SK-N-SH (cell line): ENCODE measurements at regions not wholly inside any gene's neighbourhood (a gene's known extent, or its start where the extent isn't known, plus 50 kb on each side); places are given as distances from the start of the nearest gene placed in this dataset.

Source experiments
- CTCF ChIA-PET: fragments of 300-600, 350-600 bp; formaldehyde crosslinking; extraction: SDS; loops from one replicate; lab custom pipeline; 2021; lab: Yijun Ruan, JAX
- POLR2A ChIA-PET: fragments of 350-600 bp; sonication (Branson Sonifier 250); formaldehyde crosslinking; extraction: SDS; loops from one replicate; lab custom pipeline; 2020; ENCODE audit warnings: antibody characterized with exemption, inconsistent platforms; lab: Yijun Ruan, JAX
- DNase-seq: peaks from one replicate; pipeline ENCODE4 v3.0.0; 2012
- H2AFZ ChIP-seq: fragments of 200-600 bp; sonication (generic); 2 replicates; pipeline ENCODE4 v1.8.1; 2016; ENCODE audit warnings: antibody characterized with exemption, mild to moderate bottlenecking, low read depth
- H3F3A ChIP-seq: fragments of 200-600 bp; sonication (generic); replicated peaks from 2 replicates; pipeline ENCODE3; 2016; ENCODE audit warnings: antibody characterized with exemption, mild to moderate bottlenecking; ENCODE audit not compliant: insufficient read depth
- H3K27ac ChIP-seq, 2 experiments: fragments of 200-500 bp in 1 of 2; fragments of 200-600 bp in 1 of 2; sonication (Bioruptor generic) in 1 of 2; sonication (generic), shearing (Covaris generic) in 1 of 2; 2 replicates each; pipeline versions ENCODE4 v1.5.1 to v1.6.1; 2014 to 2016; ENCODE audit warnings: low read depth in 2 of 2, inconsistent platforms in 1 of 2, low read length in 1 of 2, mild to moderate bottlenecking in 1 of 2, mixed read lengths in 1 of 2
- H3K27me3 ChIP-seq: fragments of 200-600 bp; sonication (generic), shearing (Covaris generic); 2 replicates; pipeline ENCODE4 v1.6.1; 2016; ENCODE audit warnings: mixed run types; ENCODE audit not compliant: insufficient read depth
- H3K36me3 ChIP-seq, 2 experiments: fragments of 200-500 bp in 1 of 2; fragments of 200-600 bp in 1 of 2; sonication (Bioruptor generic) in 1 of 2; sonication (generic) in 1 of 2; replicated peaks in 1 of 2; 2 replicates each; pipeline versions ENCODE3 to v1.5.1; 2014 to 2016; ENCODE audit warnings: low read length in 1 of 2, mild to moderate bottlenecking in 1 of 2; ENCODE audit not compliant: insufficient read depth in 2 of 2, control insufficient read depth in 1 of 2
- H3K4me1 ChIP-seq, 2 experiments: fragments of 200-500 bp in 1 of 2; fragments of 200-600 bp in 1 of 2; sonication (Bioruptor generic) in 1 of 2; sonication (generic), shearing (Covaris generic) in 1 of 2; 2 replicates each; pipeline versions ENCODE4 v1.5.1 to v1.6.1; 2014 to 2016; ENCODE audit warnings: low read depth in 1 of 2, low read length in 1 of 2, mixed run types in 1 of 2; ENCODE audit not compliant: insufficient read depth in 2 of 2, control insufficient read depth in 1 of 2
- H3K4me2 ChIP-seq: fragments of 200-600 bp; sonication (generic), shearing (Covaris generic); 2 replicates; pipeline ENCODE4 v1.6.1; 2017; ENCODE audit warnings: mixed run types
- H3K4me3 ChIP-seq, 2 experiments: fragments of 200-500 bp in 1 of 2; fragments of 200-600 bp in 1 of 2; sonication (Bioruptor generic) in 1 of 2; sonication (generic), shearing (Covaris generic) in 1 of 2; 2 replicates each; pipeline versions ENCODE4 v1.5.1 to v1.8.1; 2014 to 2016; ENCODE audit warnings: low read depth in 2 of 2, inconsistent platforms in 1 of 2, low read length in 1 of 2, mild to moderate bottlenecking in 1 of 2, mixed read lengths in 1 of 2, moderate library complexity in 1 of 2
- H3K79me2 ChIP-seq: fragments of 200-600 bp; sonication (generic); 2 replicates; pipeline ENCODE4 v1.8.1; 2017; ENCODE audit warnings: mild to moderate bottlenecking; ENCODE audit not compliant: insufficient read depth
- H3K9ac ChIP-seq: fragments of 200-600 bp; sonication (generic); 2 replicates; pipeline ENCODE4 v1.6.1; 2017; ENCODE audit warnings: mixed run types
- H3K9me2 ChIP-seq: fragments of 200-600 bp; sonication (generic); 2 replicates; pipeline ENCODE4 v1.6.1; 2017; ENCODE audit warnings: mixed run types
- H3K9me3 ChIP-seq: fragments of 200-600 bp; sonication (generic); 2 replicates; pipeline ENCODE4 v1.6.1; 2017; ENCODE audit warnings: mixed run types, mild to moderate bottlenecking, moderate library complexity
- H4K20me1 ChIP-seq: fragments of 200-600 bp; sonication (generic); 2 replicates; pipeline ENCODE4 v1.6.1; 2017; ENCODE audit warnings: mild to moderate bottlenecking, mixed run types; ENCODE audit not compliant: insufficient read depth
- FOSL2 ChIP-seq: IDR thresholded peaks from 2 replicates; pipeline ENCODE4 v1.4.0; 2012; ENCODE audit warnings: low read depth, mild to moderate bottlenecking, moderate library complexity, borderline replicate concordance
- FOXJ3 ChIP-seq: sonication (generic); formaldehyde crosslinking; IDR thresholded peaks from 2 replicates; pipeline ENCODE4 v1.5.1; 2020; ENCODE audit warnings: mild to moderate bottlenecking, missing genetic modification reagents
- GATA2 ChIP-seq: sonication (generic); formaldehyde crosslinking; IDR thresholded peaks from 2 replicates; pipeline ENCODE4 v1.5.0; 2020; ENCODE audit warnings: mild to moderate bottlenecking, missing genetic modification reagents
- MEF2A ChIP-seq: IDR thresholded peaks from 2 replicates; pipeline ENCODE4 v1.4.0; 2012; ENCODE audit warnings: low read depth, borderline replicate concordance
- NFIC ChIP-seq: IDR thresholded peaks from 2 replicates; pipeline ENCODE4 v1.4.0; 2012; ENCODE audit warnings: borderline replicate concordance
- PBX3 ChIP-seq: IDR thresholded peaks from 2 replicates; pipeline ENCODE4; 2012
- RAD21 ChIP-seq: IDR thresholded peaks from 2 replicates; pipeline ENCODE4 v1.6.1; 2012; ENCODE audit warnings: mild to moderate bottlenecking, low read length
- REST ChIP-seq: IDR thresholded peaks from 2 replicates; pipeline ENCODE4 v1.6.1; 2012; ENCODE audit warnings: mild to moderate bottlenecking, low read depth, low read length, moderate library complexity
- RFX5 ChIP-seq: IDR thresholded peaks from 2 replicates; pipeline ENCODE4 v1.6.1; 2012; ENCODE audit warnings: mild to moderate bottlenecking, improper control_type of control experiment, low read length
- TAF1 ChIP-seq: IDR thresholded peaks from 2 replicates; pipeline ENCODE4 v1.6.1; 2012; ENCODE audit warnings: low read depth, mild to moderate bottlenecking, low read length, moderate library complexity, borderline replicate concordance
- TCF12 ChIP-seq: IDR thresholded peaks from 2 replicates; pipeline ENCODE4 v1.4.0; 2012
- USF1 ChIP-seq: IDR thresholded peaks from 2 replicates; pipeline ENCODE4 v1.4.0; 2012; ENCODE audit warnings: low read depth, borderline replicate concordance
- ZBTB33 ChIP-seq: IDR thresholded peaks from 2 replicates; pipeline ENCODE4 v1.4.0; 2012; ENCODE audit warnings: low read depth, borderline replicate concordance
- TF ChIP-seq, protein P1 (sequence below): fragments of 150-350 bp; IDR thresholded peaks from 2 replicates; pipeline ENCODE4 v1.6.1; 2017; ENCODE audit warnings: antibody characterized with exemption, low read length, low read depth, borderline replicate concordance
- TF ChIP-seq, protein P2 (sequence below): IDR thresholded peaks from 2 replicates; pipeline ENCODE4 v1.4.0; 2012; ENCODE audit warnings: low read depth

- H2AFZ ChIP-seq = no peak overlapping the region
- no peaks in the 10 kb centered on the region for H3K9me2 ChIP-seq
- no peaks in the 10 kb centered on the region for H3K36me3 ChIP-seq
- DNase-seq = no peak
- TF ChIP-seq PBX3 (no peak), TCF12 (no peak), TAF1 (no peak), MEF2A (no peak), FOXJ3 (CRISPR knock-in tag) (no peak), GATA2 (CRISPR knock-in tag) (no peak), FOSL2 (no peak), ZBTB33 (no peak), REST (no peak), USF1 (no peak), RFX5 (no peak), NFIC (no peak), RAD21 (no peak)
- TF ChIP-seq, protein P1, sequence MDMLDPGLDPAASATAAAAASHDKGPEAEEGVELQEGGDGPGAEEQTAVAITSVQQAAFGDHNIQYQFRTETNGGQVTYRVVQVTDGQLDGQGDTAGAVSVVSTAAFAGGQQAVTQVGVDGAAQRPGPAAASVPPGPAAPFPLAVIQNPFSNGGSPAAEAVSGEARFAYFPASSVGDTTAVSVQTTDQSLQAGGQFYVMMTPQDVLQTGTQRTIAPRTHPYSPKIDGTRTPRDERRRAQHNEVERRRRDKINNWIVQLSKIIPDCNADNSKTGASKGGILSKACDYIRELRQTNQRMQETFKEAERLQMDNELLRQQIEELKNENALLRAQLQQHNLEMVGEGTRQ = no peak
- TF ChIP-seq, protein P2, sequence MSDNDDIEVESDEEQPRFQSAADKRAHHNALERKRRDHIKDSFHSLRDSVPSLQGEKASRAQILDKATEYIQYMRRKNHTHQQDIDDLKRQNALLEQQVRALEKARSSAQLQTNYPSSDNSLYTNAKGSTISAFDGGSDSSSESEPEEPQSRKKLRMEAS = no peak
- H3K9ac ChIP-seq = no peak overlapping the region
- no peaks in the 10 kb centered on the region for H3K4me1 ChIP-seq
- no peaks in the 10 kb centered on the region for H3K79me2 ChIP-seq
- no peaks in the 10 kb centered on the region for H4K20me1 ChIP-seq
- ChIA-PET CTCF (interaction anchor here (0.7 kb wide), 1 partner anchor 1302 kb away, joined by 3 read pairs; no protein-coding TSS in a partner anchor), POLR2A (no interaction called here)
- no peak overlapping the region for H3K27ac ChIP-seq
- no peaks in the 10 kb centered on the region for H3K9me3 ChIP-seq
- H3K27me3 ChIP-seq = no peaks in the 10 kb centered on the region; the same call in 1 of the 2 replicates
- no peaks in the 10 kb centered on the region for H3F3A ChIP-seq
- no peak overlapping the region for H3K4me3 ChIP-seq
- no peak overlapping the region for H3K4me2 ChIP-seq
These were observed 422.2 kb upstream of the FOXG1 start for GRCh38 chr14:28344381-28344780.
